GM12872 (cell line): ENCODE measurements at regions not wholly inside any gene's neighbourhood (a gene's known extent, or its start where the extent isn't known, plus 50 kb on each side); places are given as distances from the start of the nearest gene placed in this dataset.

ENCODE experiments used
- TF ChIP-seq, protein P1 (sequence below): IDR thresholded peaks from 3 replicates; pipeline ENCODE4 v1.5.1; 2011; ENCODE audit warnings: low read depth, mild to moderate bottlenecking, low read length, moderate library complexity; ENCODE audit not compliant: insufficient read depth

DNA sequence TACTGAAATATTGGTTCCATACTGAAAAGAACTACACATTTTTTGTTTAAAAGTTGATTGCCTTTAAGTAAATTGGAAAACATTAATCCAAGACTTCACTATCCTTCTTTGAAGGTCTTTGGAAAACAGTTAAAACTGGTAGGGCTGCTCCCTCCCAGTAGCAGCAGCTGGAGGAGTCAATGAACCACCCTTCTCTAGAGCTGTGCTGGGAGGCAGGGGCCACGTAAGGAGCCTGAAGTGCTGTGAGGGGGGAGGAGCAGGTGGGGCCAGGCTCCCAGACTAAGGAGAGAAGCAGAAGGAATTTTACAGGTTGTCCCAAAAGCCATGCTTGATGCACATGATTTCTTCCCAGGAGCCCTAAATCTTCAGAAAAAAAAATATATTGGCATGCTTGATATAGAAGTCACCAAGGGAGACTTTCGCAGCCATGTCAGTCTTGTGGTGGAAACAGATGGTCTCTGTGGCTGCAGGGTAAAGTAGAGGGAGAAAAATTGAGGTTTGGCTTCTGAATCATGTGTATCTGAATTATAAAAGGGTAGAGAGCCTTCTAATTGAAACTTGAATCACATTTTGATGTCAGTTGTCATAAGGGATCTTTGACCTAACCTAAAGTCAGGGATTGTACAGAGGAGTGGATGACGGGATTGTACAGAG lies 673.2 kb upstream of the FRG1 start:
- TF ChIP-seq, protein P1, sequence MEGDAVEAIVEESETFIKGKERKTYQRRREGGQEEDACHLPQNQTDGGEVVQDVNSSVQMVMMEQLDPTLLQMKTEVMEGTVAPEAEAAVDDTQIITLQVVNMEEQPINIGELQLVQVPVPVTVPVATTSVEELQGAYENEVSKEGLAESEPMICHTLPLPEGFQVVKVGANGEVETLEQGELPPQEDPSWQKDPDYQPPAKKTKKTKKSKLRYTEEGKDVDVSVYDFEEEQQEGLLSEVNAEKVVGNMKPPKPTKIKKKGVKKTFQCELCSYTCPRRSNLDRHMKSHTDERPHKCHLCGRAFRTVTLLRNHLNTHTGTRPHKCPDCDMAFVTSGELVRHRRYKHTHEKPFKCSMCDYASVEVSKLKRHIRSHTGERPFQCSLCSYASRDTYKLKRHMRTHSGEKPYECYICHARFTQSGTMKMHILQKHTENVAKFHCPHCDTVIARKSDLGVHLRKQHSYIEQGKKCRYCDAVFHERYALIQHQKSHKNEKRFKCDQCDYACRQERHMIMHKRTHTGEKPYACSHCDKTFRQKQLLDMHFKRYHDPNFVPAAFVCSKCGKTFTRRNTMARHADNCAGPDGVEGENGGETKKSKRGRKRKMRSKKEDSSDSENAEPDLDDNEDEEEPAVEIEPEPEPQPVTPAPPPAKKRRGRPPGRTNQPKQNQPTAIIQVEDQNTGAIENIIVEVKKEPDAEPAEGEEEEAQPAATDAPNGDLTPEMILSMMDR: no peak

DNA sequence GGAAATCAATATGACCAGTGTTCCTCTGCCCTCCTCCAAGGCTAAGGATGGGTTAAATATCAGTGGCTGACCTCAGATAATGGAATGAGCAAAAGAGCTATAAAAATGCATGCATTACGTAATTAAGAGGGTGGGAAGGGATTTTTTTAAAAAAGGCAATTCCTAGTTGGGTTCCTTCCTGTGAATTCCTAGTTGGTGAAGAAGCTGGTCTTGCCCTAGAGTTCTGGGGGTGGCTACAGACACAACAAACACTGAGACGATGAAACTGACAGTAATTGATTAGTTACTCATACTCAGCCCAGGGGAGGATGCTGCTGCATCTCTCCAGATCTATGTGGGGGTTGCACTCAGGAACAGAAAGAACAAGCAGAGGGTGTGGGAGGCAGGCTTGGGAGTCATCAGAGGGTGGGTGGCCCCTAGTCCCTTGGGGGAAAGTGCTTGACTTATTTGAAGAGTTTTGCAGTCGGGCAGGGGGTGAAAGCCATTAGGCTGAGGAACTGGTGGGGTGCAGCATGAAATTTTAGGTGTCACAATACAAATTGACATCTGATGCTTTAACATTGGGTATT lies 662.0 kb upstream of the FRG1 start:
- TF ChIP-seq, protein P1: no peak

DNA sequence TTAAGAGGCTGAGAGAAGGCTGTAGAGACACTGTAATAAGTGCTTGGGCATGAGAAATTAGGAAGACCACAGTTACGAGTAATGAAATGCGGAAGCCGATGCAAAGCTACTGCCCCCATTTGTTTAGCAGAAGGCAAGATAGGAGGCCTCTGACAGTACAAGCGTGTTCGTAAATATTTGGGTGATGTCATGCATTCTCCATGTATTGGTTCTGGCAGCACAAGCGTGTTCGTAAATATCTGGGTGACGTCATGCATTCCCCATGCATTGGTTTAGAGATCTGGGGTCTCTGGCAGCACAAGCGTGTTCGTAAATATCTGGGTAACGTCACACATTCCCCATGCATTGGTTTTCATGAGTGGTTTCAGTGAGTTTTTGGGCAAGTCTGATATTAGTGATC lies 661.5 kb upstream of the FRG1 start:
- TF ChIP-seq, protein P1: no peak

DNA sequence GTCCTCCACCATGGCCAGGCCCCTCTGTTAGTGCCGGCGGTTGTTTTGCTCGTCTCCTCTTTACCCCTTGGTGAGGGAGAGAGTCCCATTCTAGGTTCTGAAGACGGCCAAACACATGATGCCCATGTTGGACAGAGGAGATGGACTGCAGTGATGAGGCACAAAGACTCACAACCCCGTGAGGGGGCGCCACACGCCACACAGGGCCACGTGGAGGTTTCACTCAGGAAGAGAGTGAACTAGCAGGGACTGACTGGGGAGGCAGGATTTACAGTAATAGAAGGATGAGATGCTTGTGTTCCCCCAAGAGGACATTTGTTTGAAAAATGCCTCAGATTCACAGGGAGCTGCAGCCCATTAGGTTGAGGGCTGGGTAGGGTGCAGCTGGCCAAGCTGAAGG lies 655.3 kb upstream of the FRG1 start:
- TF ChIP-seq, protein P1: no peak

DNA sequence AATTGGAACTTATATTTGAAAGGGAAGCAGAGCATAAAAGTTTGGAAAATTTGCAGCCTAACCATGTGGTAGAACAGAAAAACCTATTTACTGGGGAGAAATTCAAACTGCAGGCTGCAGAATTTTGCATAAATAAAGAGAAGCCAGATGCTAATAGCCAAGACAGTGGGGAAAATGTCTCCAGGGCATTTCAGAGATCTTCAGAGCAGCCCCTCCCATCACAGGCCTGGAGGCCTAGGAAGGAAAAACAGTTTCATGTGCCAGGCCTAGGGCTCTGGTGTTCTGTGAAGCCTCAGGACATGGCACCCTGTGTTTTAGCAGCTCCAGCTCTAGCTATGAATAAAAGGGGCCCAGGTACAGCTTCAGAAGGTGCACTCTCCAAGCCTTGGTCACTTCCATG lies 648.7 kb upstream of the FRG1 start:
- TF ChIP-seq, protein P1: no peak

DNA sequence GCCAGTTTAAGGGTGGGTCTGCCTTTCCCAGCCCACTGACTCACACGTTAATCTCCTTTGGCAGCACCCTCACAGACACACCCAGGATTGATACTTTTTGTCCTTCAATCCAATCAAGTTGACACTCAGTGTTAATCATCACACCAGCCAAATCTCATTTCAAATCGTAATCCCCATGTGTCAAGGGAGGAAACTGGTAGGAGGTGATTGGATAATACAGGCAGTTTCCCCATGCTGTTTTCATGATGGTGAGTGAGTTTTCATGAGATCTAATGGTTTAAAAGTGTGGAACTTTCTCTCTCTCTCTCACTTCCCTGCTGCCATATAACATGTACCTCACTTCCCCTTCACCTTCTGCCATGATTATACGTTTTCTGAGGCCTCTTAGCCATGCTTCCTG lies 647.2 kb upstream of the FRG1 start:
- TF ChIP-seq, protein P1: no peak

DNA sequence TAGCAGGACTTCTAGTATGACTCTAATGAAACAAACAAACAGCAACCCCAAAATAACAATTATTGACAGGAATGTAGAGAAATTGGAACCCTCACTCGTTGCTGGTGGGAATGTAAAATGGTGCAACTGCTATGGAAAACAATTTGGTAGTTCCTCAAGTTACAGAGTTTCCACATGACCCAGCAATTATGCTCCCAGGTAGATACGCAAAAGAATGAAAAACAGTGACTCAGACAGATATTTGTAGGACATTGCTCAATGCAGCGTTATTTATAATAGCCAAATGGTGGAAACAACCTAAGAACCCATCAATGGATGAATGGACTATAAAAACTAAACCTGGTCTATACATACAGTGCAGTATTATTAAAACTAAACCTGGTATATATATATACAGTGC lies 646.1 kb upstream of the FRG1 start:
- TF ChIP-seq, protein P1: no peak
